ENCODE measurements at regions not wholly inside any gene's neighbourhood (a gene's known extent, or its start where the extent isn't known, plus 50 kb on each side); places are given as distances from the start of the nearest gene placed in this dataset.
"Not testable (repeated sequence)": the region's sequence is repeated elsewhere in the genome, so short reads cannot be mapped to it uniquely, and the experiment has no call there.

DNA sequence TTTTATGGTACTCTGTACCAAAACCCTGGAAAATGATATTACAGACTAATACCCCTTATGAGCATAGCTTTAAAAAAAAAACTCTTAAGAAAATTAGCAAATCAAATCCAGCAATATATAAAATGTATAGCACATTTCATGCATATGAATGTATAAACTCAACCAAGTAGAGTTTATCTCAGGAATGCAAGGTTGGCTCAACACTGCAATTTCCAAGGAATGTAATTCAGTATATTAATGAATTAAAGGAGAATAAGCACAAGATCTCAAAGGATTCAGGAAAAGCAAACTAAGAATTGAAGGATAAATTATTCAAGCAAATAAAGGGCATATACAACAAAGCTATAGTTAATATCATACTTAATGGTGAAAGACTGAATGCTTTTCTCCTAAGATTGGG, 61.9 kb upstream of the RPL38 start:
- DNase-seq (ENCODE audit: low spot score), result no peak

DNA sequence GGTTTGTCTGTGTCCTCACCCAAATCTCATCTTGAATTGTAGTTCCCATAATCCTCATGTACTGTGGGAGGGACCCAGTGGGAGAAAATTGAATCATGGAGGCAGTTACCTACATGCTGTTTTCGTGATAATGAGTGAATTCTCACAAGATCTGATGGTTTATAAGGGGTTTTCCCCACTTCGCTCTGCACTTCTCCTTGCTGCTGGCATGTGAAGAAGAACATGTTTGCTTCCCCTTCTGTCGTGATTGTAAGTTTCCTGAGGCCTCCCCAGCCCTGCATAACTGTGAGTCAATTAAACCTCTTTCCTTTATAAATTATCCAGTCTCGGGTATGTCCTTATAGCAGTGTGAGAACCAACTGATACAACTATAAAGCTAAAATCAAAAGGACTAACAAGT, 60.2 kb upstream of the RPL38 start:
- DNase-seq (ENCODE audit: low spot score), result not testable (repeated sequence)

DNA sequence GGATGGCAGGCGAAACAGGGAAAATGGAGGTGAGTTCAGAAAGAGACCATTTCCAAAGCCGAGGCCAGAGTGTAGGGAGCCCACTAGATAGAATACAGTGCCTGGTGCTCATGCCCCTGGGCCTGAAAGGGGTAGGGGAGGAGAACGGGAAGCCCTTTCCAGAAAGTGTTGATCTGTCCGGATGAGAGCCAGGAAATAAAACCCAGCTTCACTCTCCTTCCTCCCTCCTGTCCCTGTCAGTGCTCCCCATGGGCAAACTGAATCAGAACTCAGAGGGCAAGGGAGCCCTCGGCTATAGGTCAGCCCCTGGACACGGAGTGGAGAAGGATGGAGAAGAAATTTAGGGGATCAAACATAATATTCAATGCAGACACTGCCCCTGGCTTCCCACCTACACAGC, 57.7 kb upstream of the RPL38 start:
- DNase-seq (ENCODE audit: low spot score), result no peak

DNA sequence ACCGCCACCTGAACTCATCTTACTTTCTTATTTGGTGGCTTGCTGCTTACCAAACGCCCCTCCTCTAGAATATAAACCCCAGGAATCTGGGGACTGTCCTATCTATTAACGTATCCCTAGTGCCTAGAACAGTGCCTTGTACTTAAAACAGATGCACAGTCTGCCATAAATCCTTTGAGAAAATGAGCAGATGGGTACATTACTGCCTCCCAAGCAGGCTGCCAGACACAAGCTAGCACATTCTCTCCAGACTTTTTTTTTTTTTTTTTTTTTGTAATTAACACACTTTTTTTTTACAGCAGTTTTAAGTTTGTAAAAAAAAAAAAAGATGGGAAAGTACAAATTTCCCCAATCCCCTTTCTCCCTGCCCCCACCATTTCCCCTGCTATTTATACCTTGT, 57.3 kb upstream of the RPL38 start:
- no peak for DNase-seq (ENCODE audit: low spot score)

GRCh38 chr17:74147056-74147835, 56.2 kb upstream of the RPL38 start:
- DNase-seq (ENCODE audit: low spot score), result no peak

DNA sequence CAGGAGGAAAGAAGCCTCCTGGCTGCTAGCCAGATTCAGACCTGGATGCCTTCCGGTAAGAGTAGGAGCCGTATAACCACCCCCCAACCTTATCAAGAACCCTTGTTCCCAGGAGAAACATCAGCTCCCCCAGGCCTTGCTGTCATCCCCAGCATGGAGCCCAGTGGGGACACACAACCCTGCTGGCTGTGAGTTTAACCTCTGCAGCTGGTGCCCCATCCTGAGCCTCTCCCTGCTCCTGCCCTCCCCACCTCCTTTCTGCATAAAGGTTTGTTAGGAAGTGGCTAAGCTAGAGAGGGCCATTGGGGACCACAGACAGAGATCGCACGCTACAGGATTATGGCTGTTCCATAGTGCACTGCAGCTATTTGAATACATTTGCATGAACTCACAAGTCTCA, 55.5 kb upstream of the RPL38 start:
- DNase-seq (ENCODE audit: low spot score), result no peak

GRCh38 chr17:74148446-74148845, 55.0 kb upstream of the RPL38 start:
- no peak for DNase-seq (ENCODE audit: low spot score)

DNA sequence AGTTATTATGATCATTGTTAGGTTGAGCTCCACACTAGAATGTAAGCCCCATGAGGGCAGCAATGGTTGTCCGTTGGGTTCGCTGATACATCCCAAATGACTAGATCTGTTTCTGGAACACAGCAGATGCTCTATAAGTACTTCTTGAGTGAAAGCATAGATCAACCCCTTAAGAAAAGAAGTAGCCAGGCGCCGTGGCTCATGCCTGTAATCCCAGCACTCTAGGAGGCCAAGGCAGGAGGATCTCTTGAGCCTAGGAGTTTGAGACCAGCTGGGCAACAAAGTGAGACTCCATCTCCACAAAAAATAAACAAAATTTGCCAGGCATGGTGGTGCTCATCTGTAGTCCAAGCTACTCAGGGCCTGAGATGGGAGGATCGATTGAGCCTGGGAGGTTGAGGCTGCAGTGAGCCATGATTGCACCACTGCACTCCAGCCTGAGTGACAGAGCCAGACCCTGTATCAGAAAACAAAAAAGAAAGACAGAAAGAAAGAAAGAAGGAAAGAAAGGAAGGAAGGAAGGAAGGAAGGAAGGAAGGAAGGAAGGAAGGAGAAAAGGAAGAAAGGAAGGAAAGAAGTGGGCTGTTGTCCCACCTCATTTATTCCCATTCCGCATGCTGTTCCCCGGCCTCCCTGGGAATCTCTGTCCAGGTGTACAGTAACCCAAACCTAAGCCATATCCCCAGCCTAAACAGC, 54.4 kb upstream of the RPL38 start:
- DNase-seq (ENCODE audit: low spot score), result no peak

GRCh38 chr17:74149597-74150427, 53.7 kb upstream of the RPL38 start:
- no peak for DNase-seq (ENCODE audit: low spot score)

GRCh38 chr17:74150428-74151025, 53.0 kb upstream of the RPL38 start:
- no peak for DNase-seq (ENCODE audit: low spot score)

- DNase-seq (ENCODE audit: low spot score), result no peak
Measured at GRCh38 chr17:74151551-74152315, 51.7 kb upstream of the RPL38 start.

DNA sequence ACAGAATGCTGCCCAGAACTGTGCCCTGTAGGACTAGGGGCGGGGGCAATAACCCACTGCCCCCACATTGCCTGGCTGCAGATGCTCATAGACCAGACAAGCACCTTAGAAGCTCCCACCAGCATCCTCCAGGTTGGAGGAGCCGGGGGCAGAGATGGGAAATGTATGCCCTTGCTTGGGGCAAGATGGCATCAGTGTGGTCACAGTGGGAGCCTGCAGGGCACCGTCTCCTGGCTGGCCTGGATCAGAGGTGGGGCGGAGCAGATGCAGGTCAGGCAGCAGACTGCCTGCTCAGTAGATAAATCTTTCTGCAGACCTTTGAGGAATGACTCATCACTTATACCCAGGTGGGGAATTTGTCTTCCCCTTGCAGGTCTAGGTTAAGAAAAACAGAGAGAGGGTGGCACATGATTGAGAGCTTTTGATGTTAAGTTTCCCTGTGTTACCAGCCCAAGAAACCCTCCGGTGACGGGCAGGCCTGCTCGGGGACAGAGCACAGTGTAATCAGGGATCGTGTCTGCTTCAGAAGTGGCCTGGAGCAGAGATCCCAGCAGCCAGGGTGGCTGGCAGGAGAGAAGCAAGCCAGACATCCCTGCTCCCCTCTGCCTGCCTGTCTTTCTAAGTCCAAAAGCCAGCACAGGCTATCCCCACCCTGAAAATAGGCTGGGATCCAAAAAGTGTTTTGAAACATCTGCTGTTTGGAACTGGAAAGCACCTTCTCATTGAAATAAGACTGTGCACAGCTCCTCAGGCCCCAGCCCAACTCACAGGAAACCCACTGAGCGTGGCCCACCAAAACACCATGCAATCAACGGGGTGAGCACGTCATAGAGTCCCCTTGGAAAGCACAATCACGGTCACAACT, 50.7 kb upstream of the RPL38 start:
- no peak for DNase-seq (ENCODE audit: low spot score)

DNA sequence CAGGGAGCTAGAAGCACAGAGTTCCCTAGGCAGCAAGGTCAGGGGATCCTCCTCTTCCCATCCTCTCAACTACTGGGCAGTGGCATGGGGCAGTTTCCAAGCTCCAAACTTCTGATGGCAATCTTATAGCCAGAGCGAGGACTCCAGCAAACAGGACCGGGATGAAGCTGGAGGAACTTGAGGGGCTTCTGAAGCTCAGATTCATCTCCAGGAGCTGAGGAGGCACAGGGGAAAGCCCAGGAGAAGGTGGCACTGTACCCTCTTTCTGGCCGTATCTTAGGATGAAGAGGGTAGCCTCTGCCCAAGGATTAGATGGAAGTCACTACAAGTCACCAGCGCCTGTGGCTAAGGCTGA, 50.0 kb upstream of the RPL38 start:
- DNase-seq (ENCODE audit: low spot score), result no peak
